ENCODE measurements at regions not wholly inside any gene's neighbourhood (a gene's known extent, or its start where the extent isn't known, plus 50 kb on each side); places are given as distances from the start of the nearest gene placed in this dataset.

GRCh38 chr10:36489181-36489580, 636.2 kb upstream of the ANKRD30A start:
- TF ChIP-seq CTCF (conservative IDR thresholded peaks at IDR 0.05), result no peak
- TF ChIP-seq ZFX (IDR thresholded peaks at IDR 0.05), result no peak

Measured in C4-2B (cell line).